Stimulated activated CD8-positive, alpha-beta memory T cell treated with anti-CD3 and anti-CD28 coated beads, Interleukin-15, amount 100 ng/mL, for 4 hours (primary cell): ENCODE measurements at regions not wholly inside any gene's neighbourhood (a gene's known extent, or its start where the extent isn't known, plus 50 kb on each side); places are given as distances from the start of the nearest gene placed in this dataset.
"Not testable (repeated sequence)": the region's sequence is repeated elsewhere in the genome, so short reads cannot be mapped to it uniquely, and the experiment has no call there.

ENCODE experiments used
- DNase-seq, 2 donors: peaks; one replicate each; pipeline ENCODE4 v3.0.0-alpha.2; 2020; ENCODE audit warnings: low read depth in 2 of 2

DNA sequence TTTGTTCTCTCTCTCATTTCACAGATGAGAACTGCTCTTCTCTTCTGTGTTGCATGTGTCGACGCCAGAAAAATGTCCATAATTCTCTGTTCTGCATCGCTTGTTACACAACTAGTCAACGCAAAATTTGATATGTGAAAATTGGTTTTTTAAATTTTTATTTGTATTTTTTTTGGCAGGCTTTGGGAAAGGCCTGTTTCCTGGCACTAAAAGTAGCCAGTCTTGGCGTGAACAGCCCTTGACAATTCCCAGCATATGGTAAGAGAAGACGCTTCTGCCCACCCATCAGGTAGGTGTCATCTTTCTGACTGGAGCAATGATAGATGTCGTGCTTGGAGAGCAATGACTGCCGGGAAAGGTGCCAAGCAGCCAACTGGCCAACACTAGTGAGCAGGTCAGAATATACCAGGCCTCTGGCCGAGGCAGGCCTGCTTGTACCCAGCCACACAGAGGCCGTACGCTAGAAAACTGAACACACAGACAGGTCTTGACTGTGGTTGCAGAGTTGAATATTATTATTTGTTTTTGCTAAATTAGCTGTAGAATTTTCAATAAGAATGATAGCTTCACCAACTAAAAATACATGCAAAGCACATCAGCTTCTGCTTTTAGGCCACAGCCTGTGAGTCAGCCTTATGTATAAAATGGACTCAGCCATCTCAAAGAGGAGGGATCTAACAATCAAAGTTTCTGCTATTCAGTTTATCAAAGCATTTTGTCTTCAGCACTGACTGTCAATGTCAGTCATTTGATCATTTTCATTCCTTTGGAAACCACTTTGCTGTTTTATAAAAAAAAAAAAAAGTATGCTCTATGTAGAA is 837.5 kb downstream of the MCTP2 start:
- DNase-seq = no peak

DNA sequence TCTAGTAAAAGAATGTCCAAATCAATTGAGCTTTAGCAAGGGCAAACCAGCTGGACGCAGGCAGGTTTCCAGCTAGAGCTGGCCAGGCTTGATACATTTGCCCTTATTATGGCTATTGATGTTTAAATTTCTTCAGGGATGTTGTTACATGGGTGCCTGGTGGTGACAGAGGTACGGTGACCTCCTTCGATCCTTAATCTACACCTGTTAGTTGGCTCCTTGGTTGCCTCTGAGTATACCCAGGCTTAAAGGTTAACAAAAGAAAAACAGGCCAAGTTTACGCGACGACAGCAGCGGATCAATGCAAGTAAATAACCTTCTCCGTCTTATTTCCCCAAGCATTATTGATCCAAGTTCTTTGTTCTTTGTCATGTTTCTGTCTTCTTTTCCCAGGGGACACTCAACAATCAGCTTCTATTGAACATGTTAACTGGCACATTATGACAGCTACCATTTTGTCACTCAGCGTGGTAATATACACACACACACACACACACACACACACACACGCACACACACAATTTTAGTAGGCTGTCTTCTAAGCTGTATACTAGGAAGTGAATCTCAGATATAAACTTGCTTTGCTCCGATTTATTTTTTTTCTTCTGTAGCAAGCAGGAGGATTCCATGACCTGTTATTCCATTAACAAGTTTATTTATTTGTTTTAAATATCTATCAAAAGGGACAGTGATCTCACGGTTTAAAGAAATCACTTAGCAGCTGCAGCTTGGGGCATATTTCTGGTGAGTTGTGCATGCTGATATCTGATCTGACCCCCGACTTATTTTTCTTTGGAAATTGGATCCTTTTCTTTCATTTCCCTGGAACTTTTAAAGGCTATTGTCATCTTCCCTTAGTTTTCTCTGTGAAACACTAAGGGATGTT is 844.7 kb downstream of the MCTP2 start:
- DNase-seq = no peak

DNA sequence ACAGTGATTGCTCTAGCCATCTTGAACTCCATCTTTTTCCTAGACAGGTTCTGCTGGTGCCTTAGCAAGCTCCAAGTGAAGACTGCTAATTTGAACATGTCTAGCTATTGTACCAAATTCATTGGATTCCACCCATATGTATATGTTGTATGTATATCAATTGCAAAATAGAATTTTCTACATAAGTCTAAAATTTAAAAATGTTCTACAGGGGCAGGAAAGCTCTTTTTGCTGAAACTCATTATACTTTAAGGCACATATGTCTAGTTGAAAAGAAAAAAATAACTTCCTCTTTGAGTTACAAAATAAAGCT is 845.3 kb downstream of the MCTP2 start:
- DNase-seq = no peak

DNA sequence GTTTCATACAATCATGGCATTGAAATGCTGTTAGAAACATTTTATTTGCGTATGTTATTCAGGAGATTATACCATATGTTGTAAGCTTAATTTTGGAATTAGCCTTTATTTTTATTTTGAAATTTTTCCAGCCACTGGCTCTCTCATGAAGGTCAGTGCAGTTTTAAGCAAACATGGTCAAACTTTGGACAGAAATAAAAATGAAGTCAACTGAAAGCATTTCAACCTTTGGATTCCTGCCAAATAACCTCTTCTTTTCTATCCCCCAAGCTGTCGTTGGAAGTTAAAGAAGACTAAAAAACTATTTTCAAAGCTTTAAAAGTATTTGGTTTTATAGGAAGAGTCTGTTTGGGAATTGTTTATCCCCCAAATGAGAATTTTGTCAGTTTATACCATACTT is 846.6 kb downstream of the MCTP2 start:
- no peak for DNase-seq

DNA sequence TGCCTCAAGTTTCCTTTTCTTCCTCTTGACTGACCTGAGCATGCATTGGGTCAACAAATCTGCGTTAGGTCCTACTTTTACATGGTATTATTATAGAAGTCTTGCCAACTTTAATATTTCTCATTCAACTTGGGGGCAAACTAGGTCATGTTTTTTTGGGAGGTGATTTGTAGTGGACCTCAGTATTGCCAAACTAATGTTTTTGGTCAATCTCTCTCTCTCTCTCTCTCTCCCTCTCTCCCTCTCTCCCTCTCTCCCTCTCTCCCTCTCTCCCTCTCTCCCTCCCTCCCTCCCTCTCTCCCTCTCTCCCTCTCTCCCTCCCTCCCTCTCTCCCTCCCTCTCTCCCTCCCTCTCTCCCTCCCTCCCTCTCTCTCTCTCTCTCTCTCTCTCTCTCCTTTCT is 848.9 kb downstream of the MCTP2 start:
- DNase-seq = not testable (repeated sequence)

DNA sequence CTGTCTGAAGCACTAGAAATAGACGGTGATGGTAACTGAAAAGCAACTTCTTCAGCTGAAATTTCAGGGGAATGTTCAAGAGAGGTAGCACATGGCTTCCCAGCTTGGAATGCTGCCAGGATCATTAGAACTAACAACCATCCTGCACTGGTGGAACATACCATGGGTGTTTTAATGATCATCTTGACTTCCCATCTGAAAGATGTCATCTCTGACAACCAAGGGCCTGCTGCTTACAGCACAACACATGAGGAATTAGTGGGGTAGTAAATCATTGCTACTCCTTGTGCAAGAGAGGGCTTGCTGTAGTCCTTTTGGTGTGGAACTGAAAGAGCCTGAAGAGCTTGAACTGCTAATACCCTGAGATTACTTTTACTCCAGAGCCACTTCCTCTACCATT is 853.7 kb downstream of the MCTP2 start:
- no peak for DNase-seq

DNA sequence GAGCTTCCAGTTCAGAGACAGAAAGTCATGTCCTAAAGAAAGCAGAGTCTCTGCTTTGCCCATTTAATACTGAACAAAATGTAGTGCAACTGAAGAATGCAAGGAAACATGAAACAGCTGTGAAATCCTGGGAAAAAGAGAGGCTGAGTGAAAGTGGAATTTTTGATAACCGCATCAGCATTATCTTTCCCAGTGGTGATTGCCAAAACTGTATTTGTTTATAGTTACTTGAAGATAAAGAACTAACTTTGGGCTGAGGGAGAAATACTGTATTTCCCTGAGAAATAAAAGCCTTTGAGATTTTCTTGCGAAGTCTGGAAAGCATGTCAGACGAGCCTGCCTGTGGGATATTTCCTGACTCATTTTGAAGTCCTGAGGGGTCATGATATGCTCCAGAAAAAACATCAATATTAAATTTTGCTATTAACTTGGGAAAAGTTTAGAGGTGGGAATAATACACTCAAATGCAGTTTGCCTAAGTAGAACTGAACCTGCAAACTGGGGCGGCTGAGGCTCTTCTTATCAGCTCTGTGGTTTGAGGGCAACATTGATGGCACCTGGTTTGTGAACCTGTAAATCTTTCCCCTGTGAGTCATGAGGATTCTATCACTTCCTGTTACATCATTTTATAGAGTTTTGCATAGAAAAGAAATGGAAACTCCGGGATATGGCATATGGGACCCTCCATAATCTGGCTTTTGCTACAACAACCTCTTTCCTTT is 855.3 kb downstream of the MCTP2 start:
- DNase-seq = no peak

DNA sequence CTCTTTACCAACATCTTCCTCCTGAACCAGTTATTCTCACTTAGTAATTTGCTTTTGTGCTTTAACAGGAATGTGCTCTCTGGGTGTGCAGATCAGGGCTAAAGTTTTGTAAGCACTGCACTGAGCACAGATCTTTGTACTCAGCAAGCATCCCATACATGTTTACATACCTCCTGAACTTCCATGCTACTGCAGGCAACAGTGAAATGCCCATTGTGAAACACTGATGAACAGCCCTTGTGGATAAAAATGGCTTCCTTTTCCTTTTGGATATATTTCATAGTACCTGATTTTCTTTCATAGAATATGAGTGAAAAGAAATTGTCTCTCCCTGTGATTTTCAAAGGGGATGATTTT is 855.9 kb downstream of the MCTP2 start:
- no peak for DNase-seq

DNA sequence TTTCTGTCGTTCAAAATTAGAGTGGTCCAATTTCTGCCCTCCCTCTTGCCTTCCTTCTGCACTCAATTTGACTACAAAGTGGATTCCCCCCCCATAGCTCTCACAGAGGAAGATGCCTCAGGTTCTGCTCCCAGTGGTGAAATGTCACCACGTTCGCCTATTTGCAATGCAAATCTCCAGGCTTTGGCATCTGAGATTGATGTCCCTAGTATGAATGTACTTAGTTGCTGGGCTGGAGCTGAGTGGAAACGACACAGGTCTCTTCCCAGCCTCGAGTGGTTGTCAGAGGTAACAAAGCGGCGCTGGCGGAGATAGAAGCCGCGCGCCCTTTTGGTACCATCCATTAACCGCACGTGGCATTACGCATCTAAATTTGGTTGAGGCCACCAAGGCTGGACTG is 860.1 kb downstream of the MCTP2 start:
- no peak for DNase-seq

DNA sequence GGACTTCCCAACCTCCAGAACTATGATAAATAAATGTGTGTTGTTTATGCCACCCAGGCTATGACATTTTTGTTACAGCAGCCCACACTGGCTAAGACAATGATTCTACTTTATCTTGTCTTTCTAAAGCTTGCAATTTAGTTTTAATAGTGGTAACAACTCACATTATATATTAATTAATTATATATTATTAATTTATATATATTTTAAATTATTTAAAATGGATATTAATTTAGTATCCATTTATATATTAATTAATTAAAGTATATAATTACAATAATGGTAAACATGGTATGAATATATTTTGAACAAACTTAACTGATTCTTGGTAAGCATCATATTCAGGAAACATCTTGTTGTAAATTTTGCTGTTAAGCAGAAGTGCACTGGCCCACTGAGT is 863.9 kb downstream of the MCTP2 start:
- no peak for DNase-seq

DNA sequence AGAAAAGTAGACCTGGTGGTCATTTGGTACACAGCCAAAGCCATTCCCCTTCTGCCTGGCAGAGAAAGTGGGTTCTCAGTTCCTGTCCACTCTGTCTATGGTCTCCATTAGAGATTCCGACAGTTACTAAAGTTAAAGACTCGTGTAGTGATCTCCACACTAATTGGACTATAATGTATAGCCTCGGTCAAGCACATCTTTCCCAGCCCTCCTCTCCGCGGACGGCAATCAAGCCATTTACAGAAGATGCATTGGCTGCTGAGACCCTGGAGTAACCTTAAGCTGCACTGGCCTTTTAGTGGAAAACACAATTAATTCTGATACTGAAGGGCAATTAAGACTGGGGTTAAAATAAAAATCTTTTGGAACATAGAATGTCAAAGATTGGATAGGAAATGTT is 865.3 kb downstream of the MCTP2 start:
- DNase-seq = no peak

DNA sequence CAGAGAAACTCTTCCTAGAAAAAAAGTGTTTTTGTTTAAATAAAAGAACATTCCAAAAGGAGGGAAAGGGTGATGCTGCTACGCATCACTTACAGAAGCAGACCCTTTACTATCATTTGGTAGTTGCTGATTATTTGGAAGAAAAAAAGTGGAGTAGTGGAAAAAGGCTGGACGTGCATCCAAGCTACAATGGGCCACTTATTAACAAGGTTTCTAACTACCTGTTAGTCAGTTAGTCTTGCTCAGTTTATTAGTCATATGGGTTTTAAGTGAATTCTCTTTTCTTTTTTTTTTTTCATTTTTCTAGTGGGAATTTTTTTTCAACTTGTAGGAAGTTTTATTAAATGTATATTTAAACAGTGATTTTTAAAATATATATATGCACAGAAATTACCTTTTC is 866.0 kb downstream of the MCTP2 start:
- no peak for DNase-seq

DNA sequence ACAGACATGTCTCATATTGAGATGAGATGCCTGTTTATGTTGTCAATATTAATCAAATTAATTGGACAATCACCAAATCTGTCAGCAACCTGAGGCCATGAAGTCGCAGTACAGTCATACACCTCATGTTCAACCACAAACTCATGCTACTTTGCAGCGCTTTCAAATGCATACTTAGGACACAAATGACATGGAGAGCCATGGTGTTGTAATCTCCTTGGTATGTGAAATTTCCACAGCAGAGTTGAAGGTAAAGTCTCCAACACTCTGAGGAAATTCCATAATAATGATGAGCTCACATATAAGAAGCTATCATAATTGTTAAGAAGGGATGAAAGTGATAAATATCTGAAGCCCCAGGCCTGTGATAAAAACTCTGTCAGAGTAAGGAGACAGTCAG is 873.9 kb downstream of the MCTP2 start:
- DNase-seq = no peak

DNA sequence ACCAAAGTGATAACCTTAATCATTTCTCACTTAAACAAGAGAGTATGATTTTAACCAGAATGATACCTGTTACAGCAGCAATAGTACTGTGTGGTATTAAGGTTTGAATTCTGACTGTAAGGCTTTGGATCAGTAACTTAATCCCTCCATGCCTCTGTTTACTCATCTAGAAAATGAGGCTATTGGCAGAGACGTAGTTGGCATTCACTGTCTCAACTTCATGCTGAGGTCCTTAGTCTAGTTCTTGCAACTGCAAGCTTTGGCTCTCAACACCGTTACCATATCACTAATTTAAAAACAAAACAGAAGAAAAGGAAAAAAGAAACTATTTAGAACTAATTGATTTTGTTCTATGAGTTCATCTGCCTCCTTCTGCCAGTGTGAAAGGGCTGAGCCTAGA is 875.4 kb downstream of the MCTP2 start:
- DNase-seq = no peak

DNA sequence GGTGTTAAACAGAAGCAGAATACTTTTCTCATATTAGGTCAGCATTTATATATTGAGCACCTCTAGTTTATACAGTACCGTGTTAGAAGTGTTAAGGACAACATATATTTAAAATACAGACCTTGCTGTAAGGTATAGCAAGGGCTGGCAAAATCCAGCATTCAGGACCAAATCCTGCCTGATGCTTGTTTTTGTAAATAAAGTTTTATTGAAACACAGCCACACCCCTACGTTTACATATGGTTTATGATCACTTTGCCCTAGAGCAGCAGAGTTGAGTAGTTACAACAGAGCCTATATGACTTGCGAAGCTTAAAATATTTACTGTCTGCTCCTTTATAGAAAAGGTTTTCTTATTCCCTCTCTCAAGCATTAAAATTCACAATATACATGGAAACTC is 877.3 kb downstream of the MCTP2 start:
- no peak for DNase-seq

DNA sequence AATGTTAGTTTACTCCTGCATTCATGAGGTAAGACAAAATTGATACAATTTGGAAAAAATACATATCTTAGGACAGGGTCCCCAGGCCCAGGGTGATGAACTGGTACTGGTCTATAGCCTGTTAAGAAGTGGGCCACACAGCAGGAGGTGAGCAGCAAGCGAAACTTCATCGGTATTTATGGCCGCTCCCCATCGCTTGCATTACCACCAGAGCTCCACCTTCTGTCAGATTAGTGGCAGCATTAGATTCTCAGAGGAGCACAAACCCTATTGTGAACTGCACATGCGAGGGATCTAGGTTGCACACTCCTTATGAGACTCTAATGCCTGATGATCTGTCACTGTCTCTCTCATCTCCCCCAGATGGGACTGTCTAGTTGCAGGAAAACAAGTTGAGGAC is 880.6 kb downstream of the MCTP2 start:
- no peak for DNase-seq

DNA sequence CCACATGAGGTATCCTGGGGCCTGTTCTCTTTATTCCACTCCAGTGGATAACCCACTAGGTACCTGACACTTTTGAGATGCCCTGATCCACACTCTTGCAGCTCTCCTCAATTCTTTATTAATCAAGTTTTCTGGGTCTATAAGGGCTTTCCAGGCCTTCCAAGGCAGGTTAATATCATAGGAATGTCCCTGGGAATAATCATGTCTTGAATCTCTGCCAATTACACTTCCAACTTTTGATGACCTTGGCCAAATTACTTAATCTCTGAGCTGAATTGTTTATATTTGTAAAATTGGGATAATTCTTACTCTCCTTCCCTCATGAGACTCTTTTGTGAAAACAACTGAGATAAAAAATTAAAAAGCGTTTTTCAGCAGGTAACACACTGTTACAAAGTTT is 881.7 kb downstream of the MCTP2 start:
- DNase-seq = no peak

DNA sequence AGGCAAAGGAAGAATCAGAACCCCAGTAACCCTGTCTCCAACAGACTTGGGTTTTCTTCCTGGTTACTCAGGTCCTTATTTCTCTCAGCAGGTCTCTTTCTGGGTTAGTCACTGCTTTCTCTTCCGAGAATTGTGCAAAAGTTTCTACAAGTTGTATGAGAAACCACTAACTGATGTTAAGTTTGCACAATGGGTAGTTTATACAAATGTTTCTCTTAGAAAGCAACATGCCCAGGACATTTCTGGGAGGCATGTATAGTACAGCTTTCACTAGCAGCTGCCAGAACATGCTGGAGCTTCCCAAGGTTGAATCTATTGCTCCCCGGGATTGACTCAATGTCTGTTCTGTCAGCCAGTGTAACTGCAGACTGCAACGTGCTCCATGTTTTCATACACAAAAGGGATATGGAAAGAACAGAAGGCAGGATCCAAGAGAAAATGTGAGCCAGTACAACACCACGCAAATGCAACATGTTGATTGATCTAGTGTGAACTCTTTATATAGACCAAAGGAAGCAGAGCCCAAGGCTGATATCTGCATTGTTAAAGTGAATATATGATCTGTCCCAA is 887.8 kb downstream of the MCTP2 start:
- no peak for DNase-seq

DNA sequence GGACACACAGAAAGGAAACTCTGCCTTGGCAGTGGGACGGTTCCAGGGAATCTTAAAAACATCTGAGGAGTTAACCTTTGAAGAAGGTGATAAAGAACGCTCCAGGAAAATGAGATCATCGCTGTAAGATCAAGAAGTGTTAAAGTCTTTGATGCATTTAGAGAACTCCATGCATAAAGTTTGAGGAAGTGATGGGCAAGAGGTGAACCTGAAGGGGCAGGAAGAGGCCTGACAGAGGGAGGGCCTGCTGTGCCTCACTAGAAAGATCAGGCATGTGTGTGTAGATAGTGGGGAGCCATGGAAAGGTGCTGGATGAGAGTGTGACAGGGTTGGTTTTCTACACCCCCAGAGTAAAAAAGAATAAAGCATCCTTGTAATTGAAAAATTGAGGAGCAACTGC is 889.2 kb downstream of the MCTP2 start:
- DNase-seq = no peak

DNA sequence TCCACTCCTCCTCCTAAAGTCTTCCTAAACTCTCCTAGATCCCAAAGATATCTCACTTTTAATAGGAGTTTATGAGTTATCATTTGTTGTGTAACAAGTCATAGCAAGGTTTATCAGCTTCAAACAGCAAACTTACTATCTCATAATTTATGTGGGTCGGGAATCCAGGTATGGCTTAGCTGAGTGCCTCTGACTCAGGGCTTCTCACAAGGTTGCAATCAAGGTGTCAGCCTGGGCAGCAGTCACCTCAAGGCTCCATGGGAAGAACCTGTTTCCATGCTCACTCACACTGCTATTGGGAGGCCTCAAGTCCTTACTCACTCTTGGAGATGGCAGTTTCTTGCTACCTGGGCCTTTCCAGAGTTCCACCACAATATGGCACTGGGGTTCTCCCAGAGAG is 889.8 kb downstream of the MCTP2 start:
- DNase-seq = no peak

DNA sequence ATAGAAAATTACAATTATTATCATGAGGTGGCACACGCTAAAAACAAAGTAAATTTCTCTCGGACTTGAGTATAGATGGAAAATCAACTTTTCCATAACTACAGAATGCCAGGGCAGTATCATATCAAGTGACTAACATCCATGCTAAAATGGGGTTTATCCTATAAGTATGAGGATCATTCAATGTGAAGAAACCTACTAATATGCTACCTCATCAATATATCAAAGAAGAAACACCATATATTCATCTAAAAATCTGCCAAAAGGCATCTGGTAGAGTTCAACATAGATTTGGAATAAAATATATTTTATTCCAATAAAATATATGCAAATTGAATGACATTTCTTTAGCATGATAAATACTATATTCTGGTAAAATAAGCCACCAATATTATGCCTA is 894.4 kb downstream of the MCTP2 start:
- no peak for DNase-seq

DNA sequence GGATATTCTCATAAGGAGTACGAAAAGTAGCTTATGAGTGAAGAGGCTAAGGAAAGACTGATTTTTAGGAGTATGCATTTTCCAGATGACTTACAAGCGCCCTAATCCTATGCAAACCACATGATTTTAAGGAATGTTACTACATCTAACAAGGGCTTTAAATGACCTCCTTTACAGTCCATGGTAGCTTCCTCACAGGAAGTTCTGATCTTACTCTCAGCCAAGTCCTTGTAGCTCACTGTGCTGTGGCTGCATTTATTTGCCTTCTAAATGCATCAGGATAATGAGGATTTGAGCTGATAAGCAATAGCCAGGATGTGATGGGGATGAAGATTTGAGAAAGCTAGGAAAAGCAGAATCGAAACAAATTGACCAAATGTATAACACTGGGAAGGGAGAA is 896.0 kb downstream of the MCTP2 start:
- DNase-seq = no peak
